Neuron (in vitro differentiated cells): ENCODE measurements at regions not wholly inside any gene's neighbourhood (a gene's known extent, or its start where the extent isn't known, plus 50 kb on each side); places are given as distances from the start of the nearest gene placed in this dataset.
"Not testable (repeated sequence)": the region's sequence is repeated elsewhere in the genome, so short reads cannot be mapped to it uniquely, and the experiment has no call there.

Experiments used
- H2AFZ ChIP-seq: one replicate; pipeline ENCODE4 v1.6.1; 2013; ENCODE audit warnings: low read depth, mild to moderate bottlenecking, inconsistent platforms, low read length, moderate library complexity
- H3K27me3 ChIP-seq: one replicate; pipeline ENCODE4 v1.6.1; 2013; ENCODE audit warnings: low read length; ENCODE audit not compliant: insufficient read depth
- H3K36me3 ChIP-seq: one replicate; pipeline ENCODE4 v1.6.1; 2013; ENCODE audit warnings: low read length; ENCODE audit not compliant: insufficient read depth
- H3K4me1 ChIP-seq: one replicate; pipeline ENCODE4 v1.6.1; 2013; ENCODE audit warnings: low read length; ENCODE audit not compliant: insufficient read depth
- H3K4me3 ChIP-seq: 2 replicates; pipeline ENCODE4 v1.5.1; 2013; ENCODE audit warnings: mild to moderate bottlenecking, low read length, moderate library complexity
- H3K9me3 ChIP-seq: one replicate; pipeline ENCODE4 v1.6.1; 2013; ENCODE audit warnings: low read length

- H3K27me3 ChIP-seq, result no peaks in the 10 kb centered on the region
- no peak overlapping the region for H2AFZ ChIP-seq
- no peak overlapping the region for H3K4me3 ChIP-seq
- no peaks in the 10 kb centered on the region for H3K36me3 ChIP-seq
- no peaks in the 10 kb centered on the region for H3K4me1 ChIP-seq
- no peaks in the 10 kb centered on the region for H3K9me3 ChIP-seq
Observed at GRCh38 chr1:70490153-70490552, 79.1 kb downstream of the CTH start.

- no peaks in the 10 kb centered on the region for H3K4me1 ChIP-seq
- H3K9me3 ChIP-seq, result no peaks in the 10 kb centered on the region
- H3K27me3 ChIP-seq, result no peaks in the 10 kb centered on the region
- H3K36me3 ChIP-seq, result no peaks in the 10 kb centered on the region
- no peak overlapping the region for H3K4me3 ChIP-seq
- no peak overlapping the region for H2AFZ ChIP-seq
Observed at GRCh38 chr1:70495370-70495769, 84.3 kb downstream of the CTH start.

DNA sequence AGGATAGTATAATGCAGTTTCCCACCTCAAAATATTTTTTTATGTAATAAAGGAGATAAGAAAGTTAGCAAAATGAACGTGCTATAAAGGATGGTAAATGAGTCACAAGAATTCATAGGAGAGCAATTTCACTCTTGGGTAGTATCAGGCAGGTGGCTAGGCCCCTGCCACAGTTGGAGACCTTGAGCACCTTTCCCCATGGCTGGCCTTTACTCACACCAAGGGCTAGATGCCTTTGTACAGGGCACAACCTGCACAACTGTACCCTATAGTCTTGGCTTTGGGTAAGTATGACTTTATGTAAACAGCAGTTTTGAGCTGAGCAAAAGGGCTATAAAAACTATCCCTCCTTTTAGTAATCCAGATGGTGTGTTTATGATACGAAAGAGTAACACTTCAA is 85.1 kb downstream of the CTH start:
- H3K4me1 ChIP-seq, result no peaks in the 10 kb centered on the region
- H3K4me3 ChIP-seq, result no peak overlapping the region
- no peaks in the 10 kb centered on the region for H3K9me3 ChIP-seq
- no peaks in the 10 kb centered on the region for H3K27me3 ChIP-seq
- H2AFZ ChIP-seq, result no peak overlapping the region
- H3K36me3 ChIP-seq, result no peaks in the 10 kb centered on the region

DNA sequence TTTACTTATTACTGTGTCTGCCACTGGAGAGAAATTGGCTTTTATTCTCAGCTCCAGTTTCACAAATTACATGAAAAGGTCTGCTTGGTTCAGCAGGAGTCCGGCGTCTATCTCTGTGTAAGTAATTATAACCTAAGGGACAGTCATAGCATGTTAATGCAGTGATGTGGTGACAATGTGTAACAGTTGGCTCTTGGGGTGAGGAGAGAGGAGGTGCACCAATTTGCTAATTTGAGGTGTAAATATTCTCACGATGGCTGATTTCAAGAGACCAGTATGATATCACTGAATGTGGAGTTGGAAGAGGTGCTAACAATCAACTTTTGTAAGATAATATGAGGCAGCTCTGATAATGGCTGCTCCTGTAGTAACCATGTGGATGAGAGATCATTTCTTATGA is 86.1 kb downstream of the CTH start:
- no peaks in the 10 kb centered on the region for H3K4me1 ChIP-seq
- no peak overlapping the region for H3K4me3 ChIP-seq
- H3K9me3 ChIP-seq, result no peaks in the 10 kb centered on the region
- H3K36me3 ChIP-seq, result no peaks in the 10 kb centered on the region
- no peak overlapping the region for H2AFZ ChIP-seq
- no peaks in the 10 kb centered on the region for H3K27me3 ChIP-seq

- H3K9me3 ChIP-seq, result no peaks in the 10 kb centered on the region
- no peak overlapping the region for H3K4me3 ChIP-seq
- no peaks in the 10 kb centered on the region for H3K36me3 ChIP-seq
- no peaks in the 10 kb centered on the region for H3K4me1 ChIP-seq
- H2AFZ ChIP-seq, result no peak overlapping the region
- no peaks in the 10 kb centered on the region for H3K27me3 ChIP-seq
Observed at GRCh38 chr1:70498666-70499065, 87.6 kb downstream of the CTH start.

GRCh38 chr1:70499695-70500094 is 88.6 kb downstream of the CTH start:
- Histone ChIP-seq H2AFZ (no peak overlapping the region), H3K4me1 (no peaks in the 10 kb centered on the region), H3K9me3 (no peaks in the 10 kb centered on the region), H3K4me3 (no peak overlapping the region), H3K27me3 (no peaks in the 10 kb centered on the region), H3K36me3 (no peaks in the 10 kb centered on the region)

- Histone ChIP-seq H2AFZ (no peak overlapping the region), H3K36me3 (no peaks in the 10 kb centered on the region), H3K9me3 (no peaks in the 10 kb centered on the region), H3K27me3 (no peaks in the 10 kb centered on the region), H3K4me1 (no peaks in the 10 kb centered on the region), H3K4me3 (no peak overlapping the region)
Observed at GRCh38 chr1:70503358-70503757, 92.3 kb downstream of the CTH start.

GRCh38 chr1:70504176-70504820 is 93.2 kb downstream of the CTH start:
- H3K9me3 ChIP-seq, result no peaks in the 10 kb centered on the region
- no peaks in the 10 kb centered on the region for H3K4me1 ChIP-seq
- no peak overlapping the region for H2AFZ ChIP-seq
- no peak overlapping the region for H3K4me3 ChIP-seq
- no peaks in the 10 kb centered on the region for H3K27me3 ChIP-seq
- H3K36me3 ChIP-seq, result no peaks in the 10 kb centered on the region

GRCh38 chr1:70504821-70505193 is 93.7 kb downstream of the CTH start:
- no peak overlapping the region for H2AFZ ChIP-seq
- H3K27me3 ChIP-seq, result no peaks in the 10 kb centered on the region
- H3K4me1 ChIP-seq, result no peaks in the 10 kb centered on the region
- H3K36me3 ChIP-seq, result no peaks in the 10 kb centered on the region
- no peaks in the 10 kb centered on the region for H3K9me3 ChIP-seq
- H3K4me3 ChIP-seq, result no peak overlapping the region

GRCh38 chr1:70507991-70508390 is 96.9 kb downstream of the CTH start:
- H3K4me3 ChIP-seq, H3K27me3 ChIP-seq, H3K36me3 ChIP-seq, H3K9me3 ChIP-seq, H2AFZ ChIP-seq, H3K4me1 ChIP-seq: not testable (repeated sequence)

DNA sequence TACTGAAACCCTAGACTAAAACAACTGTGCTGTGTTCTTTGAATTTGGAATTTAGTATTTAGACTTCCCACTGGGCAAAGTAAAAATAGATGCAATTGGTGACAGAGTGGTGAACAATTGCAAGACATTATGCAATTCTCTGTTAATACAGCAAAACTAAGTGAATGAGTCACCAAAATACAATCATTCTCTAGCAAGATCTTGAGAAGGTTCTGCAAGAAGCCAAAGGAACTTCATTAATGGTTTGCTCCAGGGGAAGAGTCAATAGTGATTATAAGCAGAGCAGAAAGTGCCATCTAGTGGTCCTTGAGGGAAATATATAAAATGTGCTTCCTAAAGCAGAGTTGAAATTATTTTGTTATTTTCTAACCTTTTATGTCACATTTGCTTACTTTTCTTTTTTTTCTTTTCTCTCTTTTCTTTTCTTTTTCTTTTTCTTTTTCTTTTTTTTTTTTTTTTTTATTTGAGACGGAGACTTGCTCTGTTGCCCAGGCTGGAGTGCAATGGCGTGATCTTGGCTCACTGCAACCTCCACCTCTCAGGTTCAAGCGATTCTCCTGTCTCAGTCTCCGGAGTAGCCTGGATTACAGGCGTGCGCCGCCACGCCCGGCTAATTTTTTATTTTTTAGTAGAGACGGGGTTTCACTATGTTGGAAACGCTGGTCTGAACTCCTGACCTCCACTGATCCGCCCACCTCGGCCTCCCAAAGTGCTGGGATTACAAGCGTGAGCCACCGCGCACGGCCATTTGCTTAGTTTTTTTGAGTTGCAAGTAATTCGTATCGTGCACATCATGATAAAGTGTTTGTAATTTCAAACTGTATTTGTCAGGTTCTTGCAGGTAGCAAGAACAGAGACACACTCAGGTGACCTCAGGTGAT is 99.2 kb downstream of the CTH start:
- no peaks in the 10 kb centered on the region for H3K36me3 ChIP-seq
- H3K27me3 ChIP-seq, result no peaks in the 10 kb centered on the region
- H3K9me3 ChIP-seq, result no peaks in the 10 kb centered on the region
- H3K4me3 ChIP-seq, result no peak overlapping the region
- H2AFZ ChIP-seq, result no peak overlapping the region
- no peaks in the 10 kb centered on the region for H3K4me1 ChIP-seq

- H3K9me3 ChIP-seq, result no peaks in the 10 kb centered on the region
- no peak overlapping the region for H2AFZ ChIP-seq
- H3K27me3 ChIP-seq, result no peaks in the 10 kb centered on the region
- H3K4me1 ChIP-seq, result no peaks in the 10 kb centered on the region
- no peak overlapping the region for H3K4me3 ChIP-seq
- no peaks in the 10 kb centered on the region for H3K36me3 ChIP-seq
Observed at GRCh38 chr1:70517444-70517843, 106.4 kb downstream of the CTH start.

DNA sequence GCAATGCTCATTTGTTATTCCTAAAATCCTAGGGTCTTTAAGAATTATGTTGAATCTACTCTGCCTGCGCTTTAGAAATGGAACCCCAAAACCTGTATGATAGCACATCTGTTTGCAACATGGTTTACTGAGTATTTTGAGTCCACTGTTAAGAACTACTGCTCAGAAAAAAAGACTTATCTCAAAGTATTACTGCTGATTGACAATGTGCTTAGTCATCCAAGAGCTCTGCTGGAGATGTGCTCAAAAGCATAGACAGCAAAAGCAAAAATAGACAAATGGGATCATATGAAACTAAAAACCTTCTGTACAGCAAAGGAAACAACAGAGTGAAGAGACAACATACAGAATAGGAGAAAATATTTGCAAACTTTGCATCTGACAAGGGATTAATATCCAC is 107.0 kb downstream of the CTH start:
- Histone ChIP-seq H3K36me3 (no peaks in the 10 kb centered on the region), H3K9me3 (no peaks in the 10 kb centered on the region), H3K4me1 (no peaks in the 10 kb centered on the region), H3K4me3 (no peak overlapping the region), H3K27me3 (no peaks in the 10 kb centered on the region), H2AFZ (no peak overlapping the region)
